G401 (cell line): ENCODE measurements at regions not wholly inside any gene's neighbourhood (a gene's known extent, or its start where the extent isn't known, plus 50 kb on each side); places are given as distances from the start of the nearest gene placed in this dataset.

Experiments
- DNase-seq: peaks from one replicate; pipeline ENCODE4 v3.0.0-alpha.2; 2015; ENCODE audit warnings: low spot score
- in situ Hi-C: cut with HindIII; loops from 2 replicates; pipeline ENCODE4 v1.10.0; 2016; ENCODE audit warnings: low sequenced_read_pairs, mixed read lengths

DNA sequence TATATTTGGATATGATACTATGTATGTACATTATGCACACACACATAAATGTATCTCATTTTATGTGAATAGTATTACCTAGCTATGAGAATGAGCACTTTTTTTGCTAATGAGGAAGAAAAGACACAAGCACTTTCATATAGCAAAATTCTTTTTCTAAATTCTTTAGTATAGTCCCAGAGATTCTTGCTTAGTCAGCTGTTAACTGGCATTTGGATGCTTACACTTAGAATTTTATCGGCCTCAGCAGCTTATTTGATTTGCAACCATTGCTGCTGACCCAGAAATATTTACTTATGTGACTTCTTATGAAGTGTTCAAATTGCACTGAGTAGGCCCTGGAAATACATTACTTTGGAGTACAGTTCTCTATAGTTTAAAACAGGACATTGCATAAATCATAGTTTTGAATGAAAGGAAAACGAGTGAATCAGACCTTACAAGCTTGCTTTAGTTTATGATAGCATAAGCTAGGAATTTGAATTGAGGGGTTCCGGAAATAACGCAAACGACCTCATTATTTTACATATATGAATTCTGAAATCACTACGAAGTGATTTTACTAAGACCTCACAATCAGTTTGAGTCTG lies 653.9 kb upstream of the NEGR1 start:
- no peak for DNase-seq
- in situ Hi-C loops, result no loop called here

DNA sequence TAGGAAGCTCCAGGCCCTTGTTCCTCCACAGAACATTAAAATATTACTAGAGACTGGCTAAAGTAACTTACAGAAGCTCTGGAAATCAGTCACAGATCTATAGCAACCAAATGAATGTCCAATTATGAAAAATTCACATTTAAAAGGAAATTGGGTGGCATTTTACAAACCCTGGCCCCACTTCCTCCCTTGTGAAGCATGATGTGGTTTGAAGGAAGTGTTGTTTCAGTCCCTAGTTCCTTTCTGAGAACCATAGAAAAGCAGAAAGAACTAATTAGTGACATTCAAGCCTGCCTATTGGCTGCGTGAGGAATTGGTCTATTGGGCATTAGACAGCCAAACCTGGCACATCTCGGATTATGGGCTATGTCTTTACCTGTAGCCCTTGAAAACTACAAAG lies 649.7 kb upstream of the NEGR1 start:
- no peak for DNase-seq
- in situ Hi-C loops, result no loop called here

- no peak for DNase-seq
- in situ Hi-C loops, result no loop called here
These were observed 648.2 kb upstream of the NEGR1 start for GRCh38 chr1:72930528-72930927.

DNA sequence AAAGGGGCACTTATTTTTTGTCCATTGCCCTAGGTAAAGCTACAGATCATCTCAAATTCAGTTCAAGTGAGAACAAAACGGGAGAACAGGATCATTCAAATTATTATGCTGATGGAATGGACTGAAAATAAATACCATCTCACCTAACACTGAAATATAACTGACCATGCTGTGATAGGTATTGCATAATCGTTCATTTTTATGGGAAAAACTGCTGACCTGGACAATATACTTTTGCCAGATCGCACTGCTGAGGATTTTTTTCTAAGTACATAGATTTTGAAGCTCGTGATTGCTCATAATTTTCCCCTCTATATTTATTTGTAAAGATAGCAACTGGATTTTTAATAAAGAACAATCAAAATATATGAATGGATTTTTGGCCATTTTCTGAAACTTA lies 636.6 kb upstream of the NEGR1 start:
- in situ Hi-C loops, result no loop called here
- no peak for DNase-seq

DNA sequence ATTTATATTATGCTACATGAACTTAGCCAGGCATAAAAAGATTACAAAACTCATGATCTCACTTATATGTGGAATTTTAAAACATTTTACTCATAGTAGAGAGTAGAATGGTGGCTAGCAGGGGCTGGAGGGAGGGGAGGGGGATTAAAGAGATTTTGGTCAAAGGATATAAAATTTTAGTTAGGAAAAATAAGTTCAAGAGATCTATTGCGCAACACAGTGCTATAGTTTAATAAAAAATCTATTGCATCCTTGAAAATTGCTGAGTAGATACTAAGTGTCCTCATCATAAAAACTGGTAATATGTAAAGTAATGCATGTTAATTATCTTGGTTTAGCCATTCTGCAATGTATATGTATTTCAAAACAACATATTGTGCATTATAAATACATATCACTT lies 635.6 kb upstream of the NEGR1 start:
- DNase-seq, result no peak
- in situ Hi-C loops, result no loop called here

DNA sequence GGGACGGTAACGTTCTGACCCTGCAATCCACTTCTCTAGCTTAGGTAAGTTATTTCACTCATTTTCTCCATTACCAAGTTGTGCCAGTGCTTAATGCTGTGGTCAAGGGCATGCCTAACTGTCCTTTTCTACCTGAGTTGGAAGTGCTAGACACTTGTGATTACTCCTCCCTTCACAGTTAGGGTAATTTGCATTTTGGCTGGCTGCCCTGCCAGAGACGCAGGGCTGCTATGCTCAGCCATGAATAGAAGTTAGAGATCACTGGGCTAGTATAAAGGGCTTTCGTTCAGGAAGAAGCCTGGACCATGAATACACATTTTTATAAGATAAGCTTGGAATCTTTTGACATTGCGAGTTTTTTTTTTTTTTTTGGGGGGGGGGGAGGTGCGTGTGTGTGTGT lies 633.2 kb upstream of the NEGR1 start:
- DNase-seq, result no peak
- in situ Hi-C loops, result no loop called here

DNA sequence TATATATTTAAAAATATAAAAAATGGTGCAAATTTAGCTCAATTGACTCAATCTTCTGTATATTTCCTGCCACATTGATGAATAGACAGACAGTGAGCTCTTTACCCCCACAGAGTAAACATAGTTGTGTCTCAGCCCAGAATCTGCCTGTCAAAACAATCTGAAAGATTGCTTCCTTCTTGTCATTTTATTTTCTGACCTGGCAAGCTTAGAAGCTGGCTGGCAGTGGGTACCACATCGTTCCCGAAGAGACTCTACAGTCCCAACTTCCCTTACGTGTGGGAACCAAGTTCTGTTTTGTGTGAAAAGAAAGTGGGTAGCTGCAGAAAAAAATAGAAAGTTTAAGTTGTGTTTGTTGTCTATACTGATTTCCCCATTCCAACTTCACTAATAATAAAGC lies 629.3 kb upstream of the NEGR1 start:
- no peak for DNase-seq
- in situ Hi-C loops, result no loop called here

- in situ Hi-C loops, result no loop called here
- DNase-seq, result peak; percentile 4
These were observed 613.9 kb upstream of the NEGR1 start for GRCh38 chr1:72896256-72896655.

GRCh38 chr1:72892461-72892860 lies 610.1 kb upstream of the NEGR1 start:
- in situ Hi-C loops, result no loop called here
- no peak for DNase-seq

DNA sequence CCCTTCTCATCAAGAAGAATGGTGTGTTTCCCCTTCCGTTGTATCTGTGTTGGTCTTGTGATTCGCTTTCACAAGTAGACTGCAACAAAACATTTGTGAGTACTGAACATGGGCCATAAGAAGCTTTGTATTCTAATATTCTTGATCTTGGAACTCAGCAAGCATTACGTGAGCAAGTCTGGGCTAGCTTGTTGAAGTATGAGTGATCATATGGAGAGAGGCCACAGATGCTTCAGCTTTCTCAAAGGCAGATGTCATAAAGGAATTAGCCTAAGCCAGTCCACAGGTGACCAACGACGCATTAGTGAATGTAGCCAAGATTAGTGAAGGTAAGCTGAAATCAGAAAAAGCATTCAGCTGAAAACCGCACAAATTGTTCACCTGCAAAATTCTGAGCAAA lies 609.6 kb upstream of the NEGR1 start:
- DNase-seq, result no peak
- in situ Hi-C loops, result no loop called here

DNA sequence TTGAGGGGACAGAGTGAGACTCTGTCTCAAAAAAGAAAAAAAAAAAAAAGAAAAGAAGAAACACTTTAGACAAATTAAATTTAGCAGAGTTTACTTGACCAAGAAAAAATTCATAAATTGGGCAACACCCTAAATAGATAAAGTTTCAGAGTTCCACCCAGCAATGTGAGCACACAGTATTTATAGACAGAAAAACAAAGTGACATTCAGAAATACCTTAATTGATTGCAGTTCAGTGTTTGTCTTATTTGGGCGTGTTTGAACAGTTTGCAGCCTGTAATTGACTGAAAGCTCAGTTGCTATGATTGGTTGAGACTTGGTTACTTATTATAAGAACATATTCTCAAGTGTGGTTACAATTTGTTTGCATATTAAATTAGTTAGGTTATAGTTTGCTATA lies 603.5 kb upstream of the NEGR1 start:
- DNase-seq, result no peak
- in situ Hi-C loops, result no loop called here

DNA sequence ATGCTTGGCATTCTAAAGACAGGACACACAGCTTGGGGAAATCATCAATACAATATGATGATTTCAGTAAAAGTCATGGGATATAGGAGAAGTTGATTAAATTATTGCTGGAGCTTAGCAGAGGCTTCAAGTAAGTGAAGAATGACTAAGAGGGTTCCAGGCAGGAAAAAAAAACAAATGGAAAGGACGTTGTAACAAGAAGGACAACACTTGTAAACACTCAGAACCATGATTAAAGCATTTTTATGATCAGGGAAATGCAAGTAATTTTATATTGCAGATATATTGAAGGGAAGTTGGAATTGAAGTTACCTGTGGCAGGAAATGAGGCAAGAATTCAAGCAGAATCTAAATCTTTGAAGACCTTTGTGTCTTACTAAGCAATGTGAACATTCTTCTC lies 602.7 kb upstream of the NEGR1 start:
- no peak for DNase-seq
- in situ Hi-C loops, result no loop called here

DNA sequence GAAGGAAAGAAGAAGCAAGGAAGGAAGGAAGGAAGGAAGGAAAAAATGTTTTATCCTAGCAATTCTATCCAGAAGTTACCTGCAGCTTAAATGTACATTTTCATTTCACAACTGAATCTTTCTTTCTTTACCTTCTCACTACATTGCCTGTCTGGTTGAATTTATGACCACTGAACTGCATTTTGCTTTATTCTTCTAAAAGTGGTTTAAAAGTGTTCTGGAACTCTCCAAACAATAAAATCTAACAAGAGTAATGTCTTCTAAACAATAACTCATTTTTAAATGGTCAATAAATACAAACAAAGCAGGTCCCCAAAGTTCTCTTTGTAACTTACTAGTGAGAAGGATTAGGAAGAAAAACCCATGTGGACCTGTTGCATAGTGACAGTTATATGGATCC lies 587.5 kb upstream of the NEGR1 start:
- in situ Hi-C loops, result no loop called here
- no peak for DNase-seq

DNA sequence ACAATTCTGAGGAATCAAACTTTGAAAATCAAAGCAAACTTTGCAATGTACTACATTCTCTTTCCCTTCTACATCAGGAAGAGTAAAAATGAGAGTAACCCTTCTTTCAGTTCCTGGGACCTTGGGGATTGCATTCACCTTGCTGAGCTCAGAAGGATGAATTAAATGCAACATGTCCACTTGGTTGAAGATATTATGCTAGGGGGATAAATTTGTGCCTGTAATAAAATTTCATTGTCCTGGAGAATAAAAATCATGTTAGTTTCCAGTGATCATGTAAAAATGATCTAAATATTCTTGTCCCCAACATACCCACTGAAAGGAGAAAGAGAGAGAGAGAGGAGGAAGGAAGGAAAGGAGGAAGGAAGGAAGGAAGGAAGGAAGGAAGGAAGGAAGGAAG lies 587.1 kb upstream of the NEGR1 start:
- DNase-seq, result no peak
- in situ Hi-C loops, result no loop called here

GRCh38 chr1:72851597-72851996 lies 569.3 kb upstream of the NEGR1 start:
- no peak for DNase-seq
- in situ Hi-C loops, result no loop called here

GRCh38 chr1:72848997-72849396 lies 566.7 kb upstream of the NEGR1 start:
- in situ Hi-C loops, result no loop called here

GRCh38 chr1:72847651-72848050 lies 565.3 kb upstream of the NEGR1 start:
- no peak for DNase-seq
- in situ Hi-C loops, result no loop called here

More at GRCh38 chr1:72848997-72849396, 566.7 kb upstream of the NEGR1 start:
- DNase-seq, result no peak

- peak; percentile 74 for DNase-seq
- in situ Hi-C loops, result no loop called here
These were observed 564.3 kb upstream of the NEGR1 start for GRCh38 chr1:72846476-72847278.

DNA sequence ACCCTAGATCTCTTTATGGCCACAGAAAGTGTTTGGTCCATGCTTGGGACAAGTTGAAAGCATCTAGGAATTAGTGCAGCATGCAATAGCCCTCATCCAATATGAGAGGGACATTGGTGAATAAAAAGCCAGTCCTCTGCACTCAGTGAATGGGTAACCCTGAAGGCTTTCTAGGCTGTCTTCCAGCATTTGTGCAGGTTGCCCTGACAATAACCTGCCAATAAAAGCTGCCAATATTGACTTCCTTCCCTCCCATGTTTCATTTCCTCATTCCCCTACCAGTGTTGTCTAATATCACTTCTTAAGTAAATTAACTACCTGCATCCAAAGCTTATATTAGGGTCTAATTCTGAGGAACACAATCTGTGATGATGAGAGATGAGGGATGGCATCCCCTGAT lies 563.6 kb upstream of the NEGR1 start:
- DNase-seq, result no peak
- in situ Hi-C loops, result no loop called here

GRCh38 chr1:72845381-72845780 lies 563.0 kb upstream of the NEGR1 start:
- no peak for DNase-seq
- in situ Hi-C loops, result no loop called here

DNA sequence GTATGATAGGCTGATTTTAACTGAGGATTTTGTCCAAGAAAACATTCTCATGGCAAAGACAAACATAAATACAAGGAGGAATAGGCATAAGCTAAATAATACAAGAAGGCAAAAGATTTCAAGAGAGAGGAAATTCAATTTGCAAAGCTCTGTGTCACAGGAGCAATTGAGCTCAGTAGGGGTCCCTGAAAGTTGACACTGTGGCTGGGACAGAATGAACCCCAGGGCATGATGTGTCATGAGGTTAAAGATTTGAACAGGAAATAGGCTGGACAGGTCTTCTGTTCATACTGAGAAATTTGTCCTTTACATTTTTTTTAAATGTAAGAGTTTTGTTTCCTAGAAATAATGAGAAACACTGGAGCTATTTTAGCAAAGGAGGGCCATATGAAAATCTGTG lies 555.4 kb upstream of the NEGR1 start:
- in situ Hi-C loops, result no loop called here
- no peak for DNase-seq
